HG02763 (cell line): ENCODE measurements at regions not wholly inside any gene's neighbourhood (a gene's known extent, or its start where the extent isn't known, plus 50 kb on each side); places are given as distances from the start of the nearest gene placed in this dataset.

ENCODE experiments used
- ATAC-seq: cut with Tn5 transposase; IDR thresholded peaks from one replicate; pipeline ENCODE4 v1.9.1; 2021; ENCODE audit warnings: mild to moderate bottlenecking, moderate library complexity; ENCODE audit not compliant: unreplicated experiment

DNA sequence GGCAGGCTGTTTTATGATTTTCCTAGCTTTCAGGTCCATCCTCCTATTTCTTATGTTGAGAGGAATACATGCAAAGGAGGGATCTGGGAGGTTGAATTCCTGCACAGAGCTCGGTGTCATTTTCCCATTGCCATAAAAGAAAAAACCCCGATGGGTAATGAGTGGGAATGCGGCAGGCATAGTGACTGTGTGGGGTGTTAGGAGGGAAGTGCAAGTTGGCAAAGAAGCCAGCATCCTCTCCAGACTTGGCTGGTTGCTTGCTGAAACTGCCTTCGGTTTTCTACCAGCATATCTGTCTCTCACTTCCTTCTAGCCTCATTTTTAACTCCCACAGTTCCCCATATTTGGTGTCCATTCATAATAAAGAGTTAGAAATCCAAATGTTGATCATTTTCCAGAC lies 1046.1 kb downstream of the SLC6A15 start:
- ATAC-seq: no peak

DNA sequence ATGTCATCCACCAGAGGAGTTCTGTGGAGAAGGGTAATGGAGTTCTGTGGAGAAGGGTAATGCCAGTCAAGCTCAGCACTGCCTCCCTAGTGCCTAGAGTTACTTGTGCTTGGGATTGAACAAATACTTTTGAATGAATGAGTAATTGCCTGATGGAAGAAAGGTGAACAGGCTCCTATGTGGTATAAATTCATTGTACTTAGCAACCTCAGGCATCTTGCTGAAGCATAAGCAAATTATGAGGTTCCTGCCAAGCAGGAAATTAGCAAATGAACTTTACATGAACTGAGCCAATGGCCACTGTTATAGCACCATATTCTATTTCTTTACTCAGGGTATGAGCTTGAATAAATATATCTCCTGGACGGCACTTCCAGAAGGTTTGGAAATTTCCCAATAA lies 1047.2 kb downstream of the SLC6A15 start:
- no peak for ATAC-seq

DNA sequence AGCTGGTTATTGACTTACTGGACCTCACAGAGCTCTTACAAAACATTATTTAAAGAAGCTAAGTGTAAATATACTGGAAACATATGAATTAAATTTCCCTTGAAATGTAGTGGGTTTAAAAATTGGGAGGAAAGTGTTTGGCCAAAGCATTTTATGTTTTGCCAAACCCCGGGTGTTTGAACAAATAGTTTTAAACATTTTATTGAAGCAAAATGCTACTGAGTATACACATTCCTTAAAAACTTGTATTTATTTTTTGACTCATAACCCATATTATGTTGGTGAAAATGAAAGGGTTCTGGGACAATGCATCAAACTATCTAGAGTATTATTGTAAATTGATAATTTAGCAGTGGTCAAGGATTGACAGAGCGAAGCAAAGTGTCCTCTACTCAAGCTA lies 1048.5 kb downstream of the SLC6A15 start:
- ATAC-seq: no peak

DNA sequence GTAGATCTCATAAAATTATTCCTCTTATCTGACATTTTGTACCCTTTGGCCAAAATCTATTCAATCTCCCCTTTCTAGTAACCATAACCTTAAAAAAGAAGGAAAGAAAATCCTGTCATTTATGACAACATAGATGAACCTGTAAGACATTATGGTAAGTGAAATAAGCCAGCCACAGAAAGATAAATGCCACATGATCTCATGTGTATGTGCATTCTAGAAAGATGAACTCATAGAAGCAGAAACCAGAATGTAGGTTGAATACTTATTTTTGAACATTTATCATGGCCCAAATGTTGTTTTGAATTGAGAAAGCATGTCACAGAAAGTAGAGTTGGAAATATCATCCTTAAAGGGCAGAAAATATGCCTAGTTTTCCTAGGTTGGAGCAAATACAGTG lies 1053.6 kb downstream of the SLC6A15 start:
- no peak for ATAC-seq

DNA sequence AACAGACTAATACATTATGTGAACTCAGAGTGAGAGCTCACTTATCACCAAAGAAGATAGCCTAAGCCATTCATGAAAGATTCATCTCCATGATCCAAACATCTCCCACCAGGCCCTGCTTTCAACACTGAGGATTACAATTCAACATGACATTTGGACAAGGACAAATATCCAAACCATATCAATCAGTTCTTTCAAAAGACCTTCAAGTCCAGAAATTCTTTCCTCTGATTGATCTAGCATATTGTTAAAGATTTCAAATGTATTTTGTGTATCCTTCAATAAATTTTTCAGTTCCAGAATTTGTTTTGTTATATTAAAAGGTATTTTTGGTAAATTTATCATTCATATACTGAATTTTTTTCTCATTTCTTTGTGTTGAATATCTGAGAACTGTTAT lies 1055.8 kb downstream of the SLC6A15 start:
- no peak for ATAC-seq

DNA sequence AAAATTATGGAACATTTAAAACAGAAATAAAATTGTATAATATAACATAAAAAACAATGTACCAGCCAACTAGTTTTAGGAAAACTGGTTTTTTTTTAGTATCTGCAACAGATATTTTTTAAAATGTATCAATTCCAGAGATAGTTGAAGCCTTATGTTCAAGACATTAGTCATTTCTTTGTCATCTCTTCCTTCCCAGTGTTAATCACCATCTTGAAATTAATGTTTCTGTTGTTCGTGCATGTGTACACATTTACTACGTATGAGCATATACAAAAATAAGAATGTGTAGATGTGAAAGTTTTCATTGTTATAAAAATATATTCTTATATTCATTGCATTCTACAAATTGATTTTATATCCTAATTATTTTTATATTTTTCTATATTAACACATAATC lies 1062.1 kb downstream of the SLC6A15 start:
- no peak for ATAC-seq

DNA sequence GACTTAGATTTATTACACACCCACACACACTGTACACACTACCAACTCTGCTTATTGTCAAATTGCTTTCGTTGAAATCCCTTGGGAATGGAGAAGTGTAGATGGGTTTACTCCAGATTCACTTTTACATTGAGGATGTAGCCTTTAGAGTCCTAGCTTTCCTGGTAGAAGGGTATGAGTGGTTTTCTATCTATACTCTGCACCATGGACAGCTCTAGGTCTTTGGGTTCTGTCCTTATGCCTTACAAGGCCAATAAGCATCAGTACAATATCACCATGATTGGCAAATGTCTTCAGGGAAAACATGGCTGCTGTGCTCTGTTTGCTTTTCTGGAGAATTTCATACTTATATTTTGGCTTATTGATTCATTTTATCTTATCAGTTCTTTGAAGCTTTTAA lies 1063.9 kb downstream of the SLC6A15 start:
- no peak for ATAC-seq

DNA sequence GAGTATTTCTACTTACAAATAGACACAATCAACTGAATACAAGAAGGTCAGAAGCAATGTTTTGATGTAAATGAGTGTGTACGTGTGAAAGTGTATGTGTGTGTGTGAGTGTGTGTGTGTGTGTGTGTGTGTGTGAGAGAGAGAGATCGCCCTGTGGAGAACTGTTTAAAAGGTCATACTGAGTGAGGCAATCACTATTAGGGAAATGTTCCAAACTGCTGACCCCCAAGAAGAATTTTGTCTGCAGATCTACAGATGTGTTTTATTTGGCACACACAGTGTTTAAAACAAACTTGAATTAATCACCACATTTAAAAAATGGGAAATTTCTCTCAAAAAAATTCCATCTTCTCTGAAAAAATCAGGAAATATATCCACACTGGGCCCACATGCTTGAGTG lies 1069.1 kb downstream of the SLC6A15 start:
- ATAC-seq: no peak

DNA sequence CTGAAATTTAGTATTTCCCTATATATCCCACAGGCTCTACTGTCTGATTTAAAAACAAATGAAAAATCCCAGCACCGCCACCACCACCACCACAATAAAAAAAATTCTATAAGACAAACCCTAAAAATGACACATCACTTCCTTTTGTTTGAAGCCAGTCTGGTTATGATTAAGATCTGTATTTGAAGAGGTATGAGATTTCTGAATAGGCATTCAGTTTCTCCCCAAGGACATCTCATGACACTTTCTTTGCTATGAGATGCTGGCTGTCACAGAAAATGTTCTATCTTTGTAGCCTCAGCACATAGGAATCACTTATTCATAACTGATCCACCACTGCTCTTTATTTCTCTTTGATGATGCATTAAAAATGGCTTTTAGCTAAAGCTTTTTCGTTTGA lies 1071.0 kb downstream of the SLC6A15 start:
- ATAC-seq: no peak

DNA sequence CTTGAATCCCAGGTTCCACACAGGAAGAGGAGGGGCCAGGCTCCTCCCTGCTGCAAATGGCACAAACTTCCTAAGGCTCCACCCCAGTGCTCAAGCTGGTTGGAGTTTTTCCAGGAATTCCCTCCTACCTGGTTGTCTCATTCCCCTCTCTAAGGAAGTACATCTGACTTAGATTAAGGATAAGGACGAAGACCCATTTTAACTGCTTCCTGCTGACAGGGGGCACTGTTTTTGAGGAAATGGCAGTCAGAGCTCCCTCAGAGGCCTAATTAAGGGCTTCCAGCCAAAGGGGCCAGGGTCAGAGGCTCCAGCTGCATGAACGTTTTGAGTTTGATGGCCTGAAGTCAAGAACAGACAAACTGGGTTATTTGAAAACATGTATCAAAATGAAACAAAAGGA lies 1084.7 kb downstream of the SLC6A15 start:
- ATAC-seq: no peak

DNA sequence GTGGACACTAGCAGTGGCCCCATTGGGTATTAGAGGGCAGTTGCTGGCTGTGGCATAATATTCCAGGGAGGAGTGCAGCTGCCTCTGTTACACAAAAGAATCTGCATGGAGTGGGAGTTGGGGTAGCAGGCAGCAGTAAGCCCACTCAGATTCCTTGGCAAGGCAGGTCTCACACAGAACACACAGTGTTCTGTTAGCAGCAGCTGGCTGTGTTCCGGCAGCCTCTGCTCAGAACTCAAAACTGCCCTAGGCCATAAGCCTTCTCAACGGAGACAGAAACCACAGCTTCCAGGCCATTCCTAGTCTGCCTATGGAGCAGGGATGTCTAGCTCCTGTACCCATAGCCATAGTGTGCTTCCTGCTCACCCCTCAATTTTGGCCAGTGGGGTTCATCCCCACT lies 1085.4 kb downstream of the SLC6A15 start:
- no peak for ATAC-seq

DNA sequence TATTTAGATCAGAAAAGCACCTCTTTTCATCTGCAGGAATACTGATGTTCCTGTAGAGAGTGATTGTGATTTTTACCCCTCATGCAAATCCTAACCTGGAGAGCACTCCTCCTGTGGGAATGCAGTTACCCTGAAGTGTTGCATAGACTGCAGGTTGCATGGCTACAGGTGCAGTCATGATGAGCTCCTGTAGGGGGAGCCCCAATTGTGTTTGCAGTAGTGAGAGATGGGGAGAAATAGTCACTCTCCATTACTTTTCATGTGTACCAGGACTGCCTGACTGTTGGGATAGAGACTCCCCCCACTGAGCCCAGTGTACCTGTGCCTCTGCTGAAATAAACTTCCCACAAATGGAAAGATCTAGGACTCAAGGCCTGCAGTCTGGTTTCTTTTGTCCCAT lies 1086.5 kb downstream of the SLC6A15 start:
- ATAC-seq: peak; percentile 62

DNA sequence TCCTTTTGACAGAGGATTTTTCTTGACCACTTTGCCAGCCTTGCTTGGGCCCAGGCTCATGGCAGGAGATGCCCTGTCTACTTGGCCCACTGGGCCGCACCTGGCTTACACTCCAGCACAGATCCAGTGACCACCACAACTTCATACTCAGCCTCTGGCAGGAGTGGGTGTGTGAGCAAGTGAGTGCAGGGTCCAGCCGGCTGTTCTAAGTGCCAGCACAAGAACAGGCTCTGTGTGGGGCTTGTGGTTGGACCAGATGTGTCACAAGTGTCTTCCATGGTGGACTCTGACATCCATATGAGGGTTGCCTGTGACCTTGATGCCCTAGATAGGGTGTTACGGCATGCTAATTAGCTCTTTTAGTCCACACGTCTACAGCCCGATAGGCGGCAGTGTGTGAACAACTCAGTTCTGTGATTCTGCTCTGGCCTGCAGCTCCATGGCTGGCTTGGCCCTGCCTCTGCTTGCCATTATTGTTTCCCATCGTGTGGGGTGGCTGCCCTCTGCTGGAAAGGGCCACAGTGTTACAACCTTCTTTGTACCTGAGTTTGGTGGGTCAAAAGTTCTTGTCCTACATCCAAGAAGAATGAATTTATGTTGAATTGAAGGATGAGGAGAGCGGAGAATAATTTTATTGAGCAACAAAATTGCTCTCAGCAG lies 1089.1 kb downstream of the SLC6A15 start:
- peak; percentile 96 for ATAC-seq

DNA sequence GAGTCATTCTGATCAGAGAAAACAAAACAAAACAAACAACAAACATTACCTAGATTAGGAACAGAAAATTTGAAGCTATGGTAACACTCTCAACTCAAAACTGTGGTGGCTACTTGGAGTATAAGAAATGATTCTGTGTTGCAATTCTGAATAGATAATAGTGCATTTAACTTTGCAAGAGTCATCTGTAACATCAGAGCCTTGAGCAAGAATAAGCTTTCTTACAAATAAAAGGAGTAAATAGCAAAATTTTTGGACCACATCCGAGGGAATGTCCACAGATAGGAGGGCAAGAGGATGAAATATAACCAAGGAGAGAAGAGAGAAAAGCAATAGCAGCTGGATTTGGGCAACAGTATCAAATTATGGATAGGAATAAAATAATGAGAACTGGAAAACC lies 1090.6 kb downstream of the SLC6A15 start:
- ATAC-seq: no peak

DNA sequence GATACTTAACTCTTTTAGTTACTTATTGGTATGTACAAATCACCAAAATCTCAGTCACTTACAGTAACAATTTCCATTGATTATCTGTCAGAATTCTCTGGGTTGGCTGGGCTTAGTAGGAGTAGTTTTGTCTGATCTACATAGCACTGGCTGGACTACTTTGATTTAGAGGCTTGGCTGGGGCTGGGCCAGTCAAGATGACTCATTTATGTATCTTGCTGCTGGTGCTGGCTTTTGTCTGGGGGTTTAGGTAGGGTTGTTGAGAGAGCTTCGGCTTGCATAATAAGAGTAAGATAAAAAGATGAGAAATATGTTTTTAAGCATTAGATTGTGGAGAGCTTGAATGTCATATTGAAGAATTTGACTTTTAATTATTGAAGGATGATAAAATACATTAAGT lies 1093.7 kb downstream of the SLC6A15 start:
- ATAC-seq: no peak

DNA sequence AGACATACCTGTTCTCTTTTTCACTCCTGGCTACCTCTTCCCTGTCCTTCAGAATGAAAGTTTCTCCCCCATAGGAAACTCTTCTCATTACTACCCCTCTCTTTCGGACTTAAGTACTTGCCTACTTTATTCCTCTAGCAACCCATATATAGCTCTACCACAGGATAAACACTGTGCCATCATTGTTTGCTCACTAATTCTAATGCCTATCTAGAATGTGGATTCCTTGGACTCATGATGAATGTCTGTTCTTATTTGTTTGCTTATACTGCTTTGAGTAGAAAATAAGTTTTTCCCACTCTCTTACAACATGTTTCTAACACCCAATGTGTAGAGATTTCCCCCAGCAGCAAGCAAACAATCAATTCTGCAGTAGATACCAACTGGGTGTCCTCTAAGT lies 1094.9 kb downstream of the SLC6A15 start:
- no peak for ATAC-seq

DNA sequence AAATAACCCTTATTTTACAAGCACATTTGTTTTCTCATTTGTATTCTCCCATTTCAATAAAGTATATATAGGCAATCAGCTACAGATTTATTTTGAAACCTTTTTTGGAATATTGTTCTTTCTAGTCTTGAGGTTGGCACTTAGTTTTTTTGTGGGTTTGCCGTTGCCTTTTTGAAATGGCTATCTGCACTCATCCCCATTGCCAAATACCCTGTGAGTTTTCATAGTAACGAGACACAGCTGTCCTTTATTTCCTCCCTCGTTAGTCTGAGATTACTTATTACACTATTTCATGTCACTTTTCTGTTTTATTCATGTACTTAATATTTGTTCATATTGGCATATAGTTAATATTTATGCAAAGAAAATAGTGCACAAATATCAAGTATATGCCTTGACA lies 1104.0 kb downstream of the SLC6A15 start:
- ATAC-seq: no peak

DNA sequence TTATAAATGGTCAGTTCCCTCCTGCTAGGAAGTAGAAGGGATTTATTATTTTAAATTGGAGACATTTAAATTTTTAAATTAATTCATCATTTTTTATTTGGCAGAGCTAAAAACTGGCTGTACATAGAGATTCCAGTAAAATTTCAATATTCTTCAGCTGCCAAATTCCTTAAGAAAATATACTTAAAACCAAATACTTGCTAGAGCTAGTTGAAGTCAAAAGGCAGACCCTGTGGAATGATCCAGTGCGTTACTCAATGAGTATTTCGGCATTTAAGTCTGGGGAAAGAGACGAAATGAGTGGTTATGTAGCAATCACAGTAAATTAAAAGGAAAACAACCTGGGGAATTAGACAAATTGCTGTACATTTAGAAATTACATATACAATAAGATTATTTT lies 1104.7 kb downstream of the SLC6A15 start:
- no peak for ATAC-seq

DNA sequence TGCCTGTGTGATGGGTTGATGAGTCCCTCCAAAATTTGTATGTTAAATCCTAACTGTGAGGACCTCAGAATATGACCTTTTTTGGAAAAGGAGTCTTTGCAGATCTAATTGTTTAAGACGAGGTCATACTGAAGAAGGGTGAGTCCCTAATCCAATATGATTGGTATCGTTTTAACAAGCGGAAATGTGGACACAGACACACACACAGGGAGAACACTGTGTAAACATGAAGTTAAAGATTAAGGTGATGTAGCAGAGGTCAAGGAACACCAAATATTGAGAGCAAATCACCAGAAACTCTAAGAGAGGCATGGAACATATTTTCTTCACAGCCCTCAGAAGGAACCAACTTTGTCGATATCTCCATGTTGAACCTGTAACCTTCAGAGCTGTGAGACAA lies 1106.7 kb downstream of the SLC6A15 start:
- no peak for ATAC-seq

DNA sequence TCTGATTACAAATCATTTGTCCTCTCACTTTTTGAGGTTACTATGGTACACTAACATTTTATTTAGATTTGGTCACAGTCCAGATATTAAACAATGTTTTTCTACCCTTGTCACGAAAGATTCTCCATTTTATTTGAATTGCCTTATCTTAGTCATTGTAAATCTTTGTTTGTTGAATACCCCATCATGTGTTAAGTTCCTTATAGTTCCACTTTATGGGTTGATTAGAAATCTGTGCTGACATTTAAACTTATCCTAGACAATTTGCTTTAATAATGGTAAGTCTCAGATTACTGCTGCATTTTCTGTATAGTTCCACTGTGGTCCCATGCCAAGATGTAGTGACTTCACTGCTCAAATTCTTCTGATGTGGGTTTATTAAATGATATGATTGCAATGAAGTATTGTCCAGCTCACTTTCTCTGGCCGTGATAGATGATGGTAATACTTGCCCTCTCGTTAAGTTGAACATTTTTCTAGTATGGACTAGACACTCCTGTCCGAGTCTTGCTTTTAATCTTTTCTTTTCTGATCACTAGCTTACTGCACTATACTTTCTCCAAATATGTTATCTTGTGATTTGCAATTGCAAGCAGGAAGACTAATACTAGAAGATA lies 1107.3 kb downstream of the SLC6A15 start:
- no peak for ATAC-seq

DNA sequence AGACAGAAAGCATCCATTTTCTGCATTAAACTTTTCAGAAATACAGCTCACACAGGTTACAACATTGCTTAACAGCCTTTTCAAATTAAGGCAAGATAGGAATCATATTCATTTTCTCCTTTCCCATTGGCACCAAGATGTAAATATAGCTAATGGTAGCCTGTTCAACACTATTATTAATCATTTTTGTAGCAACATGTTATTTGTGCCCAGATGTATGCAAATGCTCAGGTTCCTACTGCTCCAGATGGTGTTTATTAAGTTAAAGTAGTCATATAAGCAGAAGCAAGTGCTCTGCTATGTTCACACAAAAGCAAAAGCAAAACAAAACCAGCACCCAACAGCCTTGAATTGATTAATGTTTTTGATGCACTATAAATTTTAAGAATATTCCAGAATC lies 1110.6 kb downstream of the SLC6A15 start:
- ATAC-seq: no peak

DNA sequence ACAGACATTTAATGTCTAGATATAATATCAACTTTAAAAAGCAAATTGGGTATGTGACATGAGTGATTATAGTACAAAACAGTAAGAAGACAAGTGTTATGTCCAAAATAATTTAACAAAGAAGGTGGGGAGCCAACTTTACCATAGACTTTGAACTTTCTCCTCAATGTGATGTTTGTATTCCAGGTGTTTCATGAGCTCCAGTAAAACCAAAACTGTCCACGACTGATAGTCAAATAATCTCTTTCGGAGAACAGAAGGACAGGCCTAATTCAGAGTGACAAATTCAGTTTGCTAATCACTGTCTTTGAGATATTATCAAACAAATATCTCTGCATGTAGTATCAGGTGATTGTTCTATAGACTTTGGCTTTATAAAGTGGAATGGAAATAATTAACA lies 1112.6 kb downstream of the SLC6A15 start:
- no peak for ATAC-seq

DNA sequence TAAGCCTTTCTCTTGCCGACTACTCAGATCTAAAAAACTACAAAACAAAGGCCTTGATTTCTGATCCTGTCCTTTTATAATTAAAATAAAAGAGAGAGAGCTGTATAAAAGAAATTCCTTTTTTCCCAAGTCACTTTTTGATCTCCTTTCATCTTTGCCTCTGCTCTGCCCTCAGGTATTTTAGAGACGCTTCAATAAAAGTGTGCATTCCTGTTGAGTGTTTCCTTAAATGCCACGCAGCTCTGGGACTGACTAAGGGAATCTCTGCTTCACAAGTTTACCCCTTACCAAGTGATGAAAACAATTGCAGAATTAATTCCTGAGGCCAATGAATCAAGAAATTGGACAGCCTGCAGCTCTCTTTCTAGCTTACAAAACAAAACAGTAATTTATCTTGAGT lies 1109.8 kb downstream of the TMTC2 start:
- ATAC-seq: no peak
